Loucy (cell line): ENCODE measurements at regions not wholly inside any gene's neighbourhood (a gene's known extent, or its start where the extent isn't known, plus 50 kb on each side); places are given as distances from the start of the nearest gene placed in this dataset.

ENCODE experiments used
- CTCF ChIP-seq: fragments of 200-600 bp; sonication (generic); conservative IDR thresholded peaks from 2 replicates; pipeline ENCODE4 v1.5.1; 2014; ENCODE audit warnings: mild to moderate bottlenecking, antibody characterized with exemption, low read length
- EZH2phosphoT487 ChIP-seq: fragments of 200-600 bp; IDR thresholded peaks from 2 replicates; pipeline ENCODE4 v1.6.1; 2018; ENCODE audit warnings: antibody characterized with exemption, mild to moderate bottlenecking, moderate library complexity, borderline replicate concordance

- TF ChIP-seq CTCF (no peak), EZH2phosphoT487 (no peak)
Observed at GRCh38 chr6:137775227-137775626, 91.8 kb upstream of the TNFAIP3 start.
